Skeletal muscle satellite cell (primary cell): ENCODE measurements at regions not wholly inside any gene's neighbourhood (a gene's known extent, or its start where the extent isn't known, plus 50 kb on each side); places are given as distances from the start of the nearest gene placed in this dataset.

Experiments
- H3K27me3 ChIP-seq: 2 replicates; pipeline ENCODE4 v1.7.0; 2013; ENCODE audit warnings: low read length; ENCODE audit not compliant: control insufficient read depth, insufficient read depth
- H3K36me3 ChIP-seq: 2 replicates; pipeline ENCODE4 v1.7.0; 2013; ENCODE audit warnings: mild to moderate bottlenecking, control low read depth, low read length; ENCODE audit not compliant: insufficient read depth
- H3K4me1 ChIP-seq: 2 replicates; pipeline ENCODE4 v1.7.0; 2013; ENCODE audit warnings: low read length; ENCODE audit not compliant: control insufficient read depth, insufficient read depth
- H3K4me2 ChIP-seq: 2 replicates; pipeline ENCODE4 v1.7.0; 2013; ENCODE audit warnings: mild to moderate bottlenecking, low read length
- H3K4me3 ChIP-seq: 2 replicates; pipeline ENCODE4 v1.7.0; 2013; ENCODE audit warnings: low read length
- H3K9ac ChIP-seq: 2 replicates; pipeline ENCODE4 v1.7.0; 2013; ENCODE audit warnings: mild to moderate bottlenecking, low read depth, low read length, moderate library complexity
- H3K9me3 ChIP-seq: replicated peaks from 2 replicates; pipeline ENCODE4 v1.7.0; 2013; ENCODE audit warnings: mild to moderate bottlenecking, control low read depth, low read length

- Histone ChIP-seq H3K27me3 (no peaks in the 10 kb centered on the region), H3K36me3 (no peaks in the 10 kb centered on the region), H3K4me2 (no peak overlapping the region), H3K9ac (no peak overlapping the region), H3K4me1 (no peaks in the 10 kb centered on the region), H3K4me3 (no peak overlapping the region), H3K9me3 (peaks cover 15% of the 10 kb centered on the region)
These were observed 201.6 kb upstream of the B3GAT1 start for GRCh38 chr11:134613646-134614045.

GRCh38 chr11:134612140-134613030 lies 200.3 kb upstream of the B3GAT1 start:
- H3K27me3 ChIP-seq: no peaks in the 10 kb centered on the region
- H3K36me3 ChIP-seq: no peaks in the 10 kb centered on the region
- H3K4me2 ChIP-seq: no peak overlapping the region
- peaks cover 19% of the 10 kb centered on the region for H3K9me3 ChIP-seq
- no peaks in the 10 kb centered on the region for H3K4me1 ChIP-seq
- H3K4me3 ChIP-seq: no peak overlapping the region
- H3K9ac ChIP-seq: no peak overlapping the region

- Histone ChIP-seq H3K4me2 (no peak overlapping the region), H3K4me3 (no peak overlapping the region), H3K4me1 (no peaks in the 10 kb centered on the region), H3K27me3 (no peaks in the 10 kb centered on the region), H3K9ac (no peak overlapping the region), H3K36me3 (no peaks in the 10 kb centered on the region), H3K9me3 (peaks cover 21% of the 10 kb centered on the region)
These were observed 199.5 kb upstream of the B3GAT1 start for GRCh38 chr11:134611537-134611936.

- Histone ChIP-seq H3K4me2 (no peak overlapping the region), H3K4me3 (no peak overlapping the region), H3K4me1 (no peaks in the 10 kb centered on the region), H3K9ac (no peak overlapping the region), H3K9me3 (peaks cover 21% of the 10 kb centered on the region), H3K27me3 (no peaks in the 10 kb centered on the region), H3K36me3 (no peaks in the 10 kb centered on the region)
These were observed 198.3 kb upstream of the B3GAT1 start for GRCh38 chr11:134610116-134610910.

- H3K9me3 ChIP-seq: peaks cover 21% of the 10 kb centered on the region
These were observed 197.5 kb upstream of the B3GAT1 start for GRCh38 chr11:134609361-134610115.

GRCh38 chr11:134607963-134608750 lies 196.1 kb upstream of the B3GAT1 start:
- H3K36me3 ChIP-seq: no peaks in the 10 kb centered on the region
- no peak overlapping the region for H3K4me2 ChIP-seq
- H3K9ac ChIP-seq: no peak overlapping the region
- no peaks in the 10 kb centered on the region for H3K4me1 ChIP-seq
- no peak overlapping the region for H3K4me3 ChIP-seq
- H3K27me3 ChIP-seq: no peaks in the 10 kb centered on the region
- peaks cover 21% of the 10 kb centered on the region for H3K9me3 ChIP-seq

More at GRCh38 chr11:134609361-134610115, 197.5 kb upstream of the B3GAT1 start:
- H3K36me3 ChIP-seq: no peaks in the 10 kb centered on the region
- no peak overlapping the region for H3K4me2 ChIP-seq
- no peaks in the 10 kb centered on the region for H3K4me1 ChIP-seq
- no peaks in the 10 kb centered on the region for H3K27me3 ChIP-seq
- H3K4me3 ChIP-seq: no peak overlapping the region
- H3K9ac ChIP-seq: no peak overlapping the region

- Histone ChIP-seq H3K4me3 (no peak overlapping the region), H3K9ac (no peak overlapping the region), H3K4me1 (no peaks in the 10 kb centered on the region), H3K27me3 (no peaks in the 10 kb centered on the region), H3K36me3 (no peaks in the 10 kb centered on the region), H3K9me3 (peaks cover 17% of the 10 kb centered on the region), H3K4me2 (no peak overlapping the region)
These were observed 194.2 kb upstream of the B3GAT1 start for GRCh38 chr11:134606251-134606650.

- Histone ChIP-seq H3K4me1 (no peaks in the 10 kb centered on the region), H3K36me3 (no peaks in the 10 kb centered on the region), H3K4me3 (no peak overlapping the region), H3K9ac (no peak overlapping the region), H3K9me3 (peaks cover 14% of the 10 kb centered on the region), H3K27me3 (no peaks in the 10 kb centered on the region), H3K4me2 (no peak overlapping the region)
These were observed 192.8 kb upstream of the B3GAT1 start for GRCh38 chr11:134604886-134605285.

GRCh38 chr11:134599299-134599771 lies 187.3 kb upstream of the B3GAT1 start:
- Histone ChIP-seq H3K4me3 (no peak overlapping the region), H3K27me3 (no peaks in the 10 kb centered on the region), H3K36me3 (no peaks in the 10 kb centered on the region), H3K9ac (no peak overlapping the region), H3K9me3 (no peaks in the 10 kb centered on the region), H3K4me1 (no peaks in the 10 kb centered on the region), H3K4me2 (no peak overlapping the region)

- Histone ChIP-seq H3K36me3 (no peaks in the 10 kb centered on the region), H3K9ac (no peak overlapping the region), H3K9me3 (no peaks in the 10 kb centered on the region), H3K27me3 (no peaks in the 10 kb centered on the region), H3K4me1 (no peaks in the 10 kb centered on the region), H3K4me2 (no peak overlapping the region), H3K4me3 (no peak overlapping the region)
These were observed 186.3 kb upstream of the B3GAT1 start for GRCh38 chr11:134598368-134598767.
